ENCODE measurements at regions not wholly inside any gene's neighbourhood (a gene's known extent, or its start where the extent isn't known, plus 50 kb on each side); places are given as distances from the start of the nearest gene placed in this dataset.

- no peak overlapping the region for H3K18ac ChIP-seq (ENCODE audit: low read length)
- no peaks in the 10 kb centered on the region for H3K27me3 ChIP-seq (ENCODE audit: control insufficient read depth in 3 of 3, insufficient read depth in 3 of 3, low read depth in 1 of 3, low read length in 3 of 3)
- no peak overlapping the region for H2BK12ac ChIP-seq (ENCODE audit: low read length)
- H2BK15ac ChIP-seq (ENCODE audit: low read length) = no peak overlapping the region
- H3K27ac ChIP-seq (replicated peaks; ENCODE audit: low read length) = no peak overlapping the region
- no peak for DNase-seq (ENCODE audit: low spot score)
- H3K4me1 ChIP-seq (ENCODE audit: control insufficient read depth in 2 of 2, insufficient read depth in 1 of 2, low read depth in 1 of 2, low read length in 2 of 2) = peaks cover 0 to 3% of the 10 kb centered on the region in 2 donors
- no peak overlapping the region for H3K4me2 ChIP-seq (ENCODE audit: insufficient read depth, low read length, poor library complexity, severe bottlenecking)
- no peaks in the 10 kb centered on the region for H3K9me3 ChIP-seq (replicated peaks in 1 of 2; ENCODE audit: control insufficient read depth in 2 of 2, insufficient read depth in 1 of 2, low read depth in 1 of 2, low read length in 2 of 2)
- H2BK120ac ChIP-seq (ENCODE audit: low read depth, low read length) = no peak overlapping the region
- H2BK5ac ChIP-seq (ENCODE audit: low read length) = no peak overlapping the region
- no peak overlapping the region for H4K8ac ChIP-seq (ENCODE audit: low read depth, low read length)
- H3K9ac ChIP-seq (ENCODE audit: low read depth, low read length, poor library complexity) = no peak overlapping the region
- H3K23ac ChIP-seq (ENCODE audit: low read depth, low read length, poor library complexity) = no peak overlapping the region
- H3K36me3 ChIP-seq (replicated peaks in 1 of 2; ENCODE audit: control insufficient read depth in 2 of 2, insufficient read depth in 2 of 2, low read length in 2 of 2) = no peaks in the 10 kb centered on the region
- WGBS, 2 donors (ENCODE audit: extremely low coverage in 2 of 2, insufficient read length in 2 of 2, insufficient replicate concordance in 1 of 2) = no CpG with 5 or more reads among the region's 3 CpGs
- no peak overlapping the region for H3K4ac ChIP-seq (ENCODE audit: low read length)
- no peak overlapping the region for H4K91ac ChIP-seq (ENCODE audit: low read depth, low read length, poor library complexity)
- no peak overlapping the region for H3K4me3 ChIP-seq (ENCODE audit: low read length in 2 of 2)
- H2AFZ ChIP-seq (ENCODE audit: low read length) = no peak overlapping the region
- no peak overlapping the region for H3K14ac ChIP-seq (ENCODE audit: low read length)
- H3K79me1 ChIP-seq (ENCODE audit: low read depth, low read length) = no peaks in the 10 kb centered on the region
- no peak overlapping the region for H2AK5ac ChIP-seq (ENCODE audit: low read depth, low read length)
These were observed 203.1 kb upstream of the ACTBL2 start for GRCh38 chr5:57685516-57686255.

- WGBS, 2 donors (ENCODE audit: extremely low coverage in 2 of 2, insufficient read length in 2 of 2, insufficient replicate concordance in 1 of 2) = no CpG with 5 or more reads among the region's 1 CpG
- Histone ChIP-seq H3K36me3 (replicated peaks in 1 of 2; ENCODE audit: control insufficient read depth in 2 of 2, insufficient read depth in 2 of 2, low read length in 2 of 2) (no peaks in the 10 kb centered on the region), H2BK12ac (ENCODE audit: low read length) (no peak overlapping the region), H3K4me2 (ENCODE audit: insufficient read depth, low read length, poor library complexity, severe bottlenecking) (no peak overlapping the region), H2AK5ac (ENCODE audit: low read depth, low read length) (no peak overlapping the region), H3K27ac (replicated peaks; ENCODE audit: low read length) (no peak overlapping the region), H3K79me1 (ENCODE audit: low read depth, low read length) (no peaks in the 10 kb centered on the region), H3K9ac (ENCODE audit: low read depth, low read length, poor library complexity) (no peak overlapping the region), H3K9me3 (replicated peaks in 1 of 2; ENCODE audit: control insufficient read depth in 2 of 2, insufficient read depth in 1 of 2, low read depth in 1 of 2, low read length in 2 of 2) (no peaks in the 10 kb centered on the region), H2BK5ac (ENCODE audit: low read length) (no peak overlapping the region), H3K23ac (ENCODE audit: low read depth, low read length, poor library complexity) (no peak overlapping the region), H2AFZ (ENCODE audit: low read length) (no peak overlapping the region), H2BK15ac (ENCODE audit: low read length) (no peak overlapping the region), H3K4ac (ENCODE audit: low read length) (no peak overlapping the region), H4K91ac (ENCODE audit: low read depth, low read length, poor library complexity) (no peak overlapping the region), H3K4me1 (ENCODE audit: control insufficient read depth in 2 of 2, insufficient read depth in 1 of 2, low read depth in 1 of 2, low read length in 2 of 2) (no peaks in the 10 kb centered on the region), H3K27me3 (ENCODE audit: control insufficient read depth in 3 of 3, insufficient read depth in 3 of 3, low read depth in 1 of 3, low read length in 3 of 3) (no peaks in the 10 kb centered on the region), H3K18ac (ENCODE audit: low read length) (no peak overlapping the region), H2BK120ac (ENCODE audit: low read depth, low read length) (no peak overlapping the region), H4K8ac (ENCODE audit: low read depth, low read length) (no peak overlapping the region), H3K4me3 (ENCODE audit: low read length in 2 of 2) (no peak overlapping the region), H3K14ac (ENCODE audit: low read length) (no peak overlapping the region)
- DNase-seq (ENCODE audit: low spot score) = no peak
These were observed 201.7 kb upstream of the ACTBL2 start for GRCh38 chr5:57684299-57684702.

- H3K36me3 ChIP-seq (replicated peaks in 1 of 2; ENCODE audit: control insufficient read depth in 2 of 2, insufficient read depth in 2 of 2, low read length in 2 of 2) = no peaks in the 10 kb centered on the region
- H2AFZ ChIP-seq (ENCODE audit: low read length) = no peak overlapping the region
- no peak overlapping the region for H2BK15ac ChIP-seq (ENCODE audit: low read length)
- no peak overlapping the region for H4K91ac ChIP-seq (ENCODE audit: low read depth, low read length, poor library complexity)
- no peak overlapping the region for H3K18ac ChIP-seq (ENCODE audit: low read length)
- H3K23ac ChIP-seq (ENCODE audit: low read depth, low read length, poor library complexity) = no peak overlapping the region
- H3K27me3 ChIP-seq (ENCODE audit: control insufficient read depth in 3 of 3, insufficient read depth in 3 of 3, low read depth in 1 of 3, low read length in 3 of 3) = no peaks in the 10 kb centered on the region
- no peak overlapping the region for H2BK12ac ChIP-seq (ENCODE audit: low read length)
- no peaks in the 10 kb centered on the region for H3K4me1 ChIP-seq (ENCODE audit: control insufficient read depth in 2 of 2, insufficient read depth in 1 of 2, low read depth in 1 of 2, low read length in 2 of 2)
- no peak overlapping the region for H3K4me3 ChIP-seq (ENCODE audit: low read length in 2 of 2)
- no peak overlapping the region for H2BK120ac ChIP-seq (ENCODE audit: low read depth, low read length)
- whole genome bisulfite sequencing, 2 donors (ENCODE audit: extremely low coverage in 2 of 2, insufficient read length in 2 of 2, insufficient replicate concordance in 1 of 2) = no CpG with 5 or more reads among the region's 2 CpGs
- H3K4ac ChIP-seq (ENCODE audit: low read length) = no peak overlapping the region
- H3K9me3 ChIP-seq (replicated peaks in 1 of 2; ENCODE audit: control insufficient read depth in 2 of 2, insufficient read depth in 1 of 2, low read depth in 1 of 2, low read length in 2 of 2) = no peaks in the 10 kb centered on the region
- no peak overlapping the region for H3K14ac ChIP-seq (ENCODE audit: low read length)
- no peak for DNase-seq (ENCODE audit: low spot score)
- no peaks in the 10 kb centered on the region for H3K79me1 ChIP-seq (ENCODE audit: low read depth, low read length)
- H2BK5ac ChIP-seq (ENCODE audit: low read length) = no peak overlapping the region
- no peak overlapping the region for H3K27ac ChIP-seq (replicated peaks; ENCODE audit: low read length)
- no peak overlapping the region for H3K4me2 ChIP-seq (ENCODE audit: insufficient read depth, low read length, poor library complexity, severe bottlenecking)
- H4K8ac ChIP-seq (ENCODE audit: low read depth, low read length) = no peak overlapping the region
- no peak overlapping the region for H2AK5ac ChIP-seq (ENCODE audit: low read depth, low read length)
- no peak overlapping the region for H3K9ac ChIP-seq (ENCODE audit: low read depth, low read length, poor library complexity)
These were observed 200.5 kb upstream of the ACTBL2 start for GRCh38 chr5:57683036-57683630.

GRCh38 chr5:57681942-57682341 lies 199.3 kb upstream of the ACTBL2 start:
- H3K9me3 ChIP-seq (replicated peaks in 1 of 2; ENCODE audit: control insufficient read depth in 2 of 2, insufficient read depth in 1 of 2, low read depth in 1 of 2, low read length in 2 of 2) = no peaks in the 10 kb centered on the region
- no peak overlapping the region for H3K18ac ChIP-seq (ENCODE audit: low read length)
- no peak overlapping the region for H2BK12ac ChIP-seq (ENCODE audit: low read length)
- no peak for DNase-seq (ENCODE audit: low spot score)
- H2BK120ac ChIP-seq (ENCODE audit: low read depth, low read length) = no peak overlapping the region
- no peak overlapping the region for H3K23ac ChIP-seq (ENCODE audit: low read depth, low read length, poor library complexity)
- H4K8ac ChIP-seq (ENCODE audit: low read depth, low read length) = no peak overlapping the region
- no peak overlapping the region for H3K14ac ChIP-seq (ENCODE audit: low read length)
- no peak overlapping the region for H3K9ac ChIP-seq (ENCODE audit: low read depth, low read length, poor library complexity)
- H4K91ac ChIP-seq (ENCODE audit: low read depth, low read length, poor library complexity) = no peak overlapping the region
- no peaks in the 10 kb centered on the region for H3K4me1 ChIP-seq (ENCODE audit: control insufficient read depth in 2 of 2, insufficient read depth in 1 of 2, low read depth in 1 of 2, low read length in 2 of 2)
- no peak overlapping the region for H2BK5ac ChIP-seq (ENCODE audit: low read length)
- no peak overlapping the region for H2AK5ac ChIP-seq (ENCODE audit: low read depth, low read length)
- no peak overlapping the region for H3K27ac ChIP-seq (replicated peaks; ENCODE audit: low read length)
- H2AFZ ChIP-seq (ENCODE audit: low read length) = no peak overlapping the region
- H3K4me3 ChIP-seq (ENCODE audit: low read length in 2 of 2) = no peak overlapping the region
- no peak overlapping the region for H3K4me2 ChIP-seq (ENCODE audit: insufficient read depth, low read length, poor library complexity, severe bottlenecking)
- no peaks in the 10 kb centered on the region for H3K79me1 ChIP-seq (ENCODE audit: low read depth, low read length)
- no peaks in the 10 kb centered on the region for H3K27me3 ChIP-seq (ENCODE audit: control insufficient read depth in 3 of 3, insufficient read depth in 3 of 3, low read depth in 1 of 3, low read length in 3 of 3)
- WGBS, 2 donors (ENCODE audit: extremely low coverage in 2 of 2, insufficient read length in 2 of 2, insufficient replicate concordance in 1 of 2) = no CpG with 5 or more reads among the region's 3 CpGs
- no peak overlapping the region for H3K4ac ChIP-seq (ENCODE audit: low read length)
- H3K36me3 ChIP-seq (replicated peaks in 1 of 2; ENCODE audit: control insufficient read depth in 2 of 2, insufficient read depth in 2 of 2, low read length in 2 of 2) = no peaks in the 10 kb centered on the region
- H2BK15ac ChIP-seq (ENCODE audit: low read length) = no peak overlapping the region

All from neuronal stem cell (in vitro differentiated cells).